ENCODE measurements at regions not wholly inside any gene's neighbourhood (a gene's known extent, or its start where the extent isn't known, plus 50 kb on each side); places are given as distances from the start of the nearest gene placed in this dataset.

DNA sequence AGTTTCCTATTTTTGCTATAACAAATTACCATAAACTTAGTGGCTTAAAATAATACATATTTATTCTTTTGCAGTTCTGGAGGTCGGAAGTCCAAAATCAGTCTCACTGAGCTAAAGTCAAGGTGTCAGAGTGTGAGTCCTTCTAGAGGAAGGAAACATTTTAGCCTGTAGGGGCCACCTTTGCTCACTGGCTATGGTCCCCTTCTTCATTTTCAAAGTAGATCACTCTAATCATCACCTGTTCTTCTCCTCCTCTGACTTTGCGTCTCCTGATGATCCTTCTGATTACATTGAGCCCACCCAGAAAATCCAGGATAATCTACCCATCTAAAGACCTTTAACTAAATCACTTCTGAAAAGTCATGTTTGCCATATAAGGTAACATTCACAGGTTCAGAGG is 534.4 kb upstream of the SALL1 start:
- no peak for DNase-seq (ENCODE audit: extremely low spot score)
- no peak for TF ChIP-seq POLR2A (IDR thresholded peaks at IDR 0.05; ENCODE audit: low read depth)
- TF ChIP-seq POLR2AphosphoS5 (IDR thresholded peaks at IDR 0.05), result no peak
- no peak for TF ChIP-seq EP300 (IDR thresholded peaks at IDR 0.05)
- TF ChIP-seq, protein P1, sequence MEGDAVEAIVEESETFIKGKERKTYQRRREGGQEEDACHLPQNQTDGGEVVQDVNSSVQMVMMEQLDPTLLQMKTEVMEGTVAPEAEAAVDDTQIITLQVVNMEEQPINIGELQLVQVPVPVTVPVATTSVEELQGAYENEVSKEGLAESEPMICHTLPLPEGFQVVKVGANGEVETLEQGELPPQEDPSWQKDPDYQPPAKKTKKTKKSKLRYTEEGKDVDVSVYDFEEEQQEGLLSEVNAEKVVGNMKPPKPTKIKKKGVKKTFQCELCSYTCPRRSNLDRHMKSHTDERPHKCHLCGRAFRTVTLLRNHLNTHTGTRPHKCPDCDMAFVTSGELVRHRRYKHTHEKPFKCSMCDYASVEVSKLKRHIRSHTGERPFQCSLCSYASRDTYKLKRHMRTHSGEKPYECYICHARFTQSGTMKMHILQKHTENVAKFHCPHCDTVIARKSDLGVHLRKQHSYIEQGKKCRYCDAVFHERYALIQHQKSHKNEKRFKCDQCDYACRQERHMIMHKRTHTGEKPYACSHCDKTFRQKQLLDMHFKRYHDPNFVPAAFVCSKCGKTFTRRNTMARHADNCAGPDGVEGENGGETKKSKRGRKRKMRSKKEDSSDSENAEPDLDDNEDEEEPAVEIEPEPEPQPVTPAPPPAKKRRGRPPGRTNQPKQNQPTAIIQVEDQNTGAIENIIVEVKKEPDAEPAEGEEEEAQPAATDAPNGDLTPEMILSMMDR (IDR thresholded peaks at IDR 0.05), result no peak
- 75% methylated on average over 2 of the region's 2 CpGs for WGBS
- no peaks in the 10 kb centered on the region for H3K4me1 ChIP-seq
- no peaks in the 10 kb centered on the region for H3K27me3 ChIP-seq
- no peaks in the 10 kb centered on the region for H3K36me3 ChIP-seq
- H3K27ac ChIP-seq (replicated peaks in 1 of 4), result no peak overlapping the region
- H3K4me3 ChIP-seq, result no peak overlapping the region
- intact Hi-C loops (cut with DNase I), result no loop called here
- no peaks in the 10 kb centered on the region for H3K9me3 ChIP-seq

DNA sequence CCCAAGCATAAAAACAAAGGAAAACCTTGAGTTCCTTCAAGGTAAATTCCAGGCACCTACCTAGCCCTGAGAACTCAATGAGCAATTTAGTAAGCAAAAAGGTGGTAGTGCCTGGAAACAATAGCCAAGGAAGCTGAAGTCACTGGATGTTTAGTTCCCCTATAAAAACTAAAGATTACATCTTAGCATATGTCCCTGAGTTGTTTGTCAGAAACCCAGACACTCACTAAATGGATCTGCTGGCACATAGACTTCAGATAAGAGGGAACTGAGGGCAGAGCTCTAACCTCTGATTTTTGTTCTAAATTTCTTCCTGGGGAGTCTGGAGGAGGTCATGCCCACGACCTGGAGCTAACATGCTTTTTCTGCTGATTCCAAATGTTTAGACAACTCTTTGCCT is 532.8 kb upstream of the SALL1 start:
- intact Hi-C loops (cut with DNase I), result no loop called here
- H3K27ac ChIP-seq (replicated peaks in 1 of 4), result no peak overlapping the region
- H3K4me1 ChIP-seq, result no peaks in the 10 kb centered on the region
- no peaks in the 10 kb centered on the region for H3K9me3 ChIP-seq
- H3K27me3 ChIP-seq, result no peaks in the 10 kb centered on the region
- no peak for DNase-seq (ENCODE audit: extremely low spot score)
- WGBS, result 18% methylated on average over 1 of the region's 1 CpG
- no peak overlapping the region for H3K4me3 ChIP-seq
- TF ChIP-seq POLR2AphosphoS5 (IDR thresholded peaks at IDR 0.05), result no peak
- TF ChIP-seq POLR2A (IDR thresholded peaks at IDR 0.05; ENCODE audit: low read depth), result no peak
- TF ChIP-seq, protein P1 (IDR thresholded peaks at IDR 0.05), result no peak
- no peak for TF ChIP-seq EP300 (IDR thresholded peaks at IDR 0.05)
- no peaks in the 10 kb centered on the region for H3K36me3 ChIP-seq

DNA sequence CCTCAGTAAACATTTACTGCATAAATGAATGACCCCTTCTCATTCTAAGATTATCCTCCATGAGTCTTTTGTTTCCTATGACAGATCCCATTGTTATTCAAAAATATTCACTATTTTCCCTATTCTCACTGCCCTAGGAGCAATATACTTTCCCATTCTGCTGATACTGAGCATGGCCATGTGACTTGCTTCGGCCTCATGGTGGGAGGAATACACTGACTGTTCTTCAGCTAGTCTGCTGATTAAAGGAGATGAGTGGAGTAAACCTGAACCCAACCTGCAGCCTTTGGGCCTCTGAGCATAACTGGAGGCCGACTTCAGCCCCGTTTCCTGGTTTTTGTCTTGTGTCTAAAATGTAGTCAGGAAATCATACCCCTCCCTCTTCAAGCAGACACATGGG is 531.8 kb upstream of the SALL1 start:
- WGBS, result 74% methylated on average over 3 of the region's 3 CpGs
- H3K9me3 ChIP-seq, result no peaks in the 10 kb centered on the region
- TF ChIP-seq EP300 (IDR thresholded peaks at IDR 0.05), result no peak
- DNase-seq (ENCODE audit: extremely low spot score), result no peak
- no peaks in the 10 kb centered on the region for H3K4me1 ChIP-seq
- H3K36me3 ChIP-seq, result no peaks in the 10 kb centered on the region
- intact Hi-C loops (cut with DNase I), result no loop called here
- no peak overlapping the region for H3K4me3 ChIP-seq
- H3K27ac ChIP-seq (replicated peaks in 1 of 4), result no peak overlapping the region
- no peaks in the 10 kb centered on the region for H3K27me3 ChIP-seq

DNA sequence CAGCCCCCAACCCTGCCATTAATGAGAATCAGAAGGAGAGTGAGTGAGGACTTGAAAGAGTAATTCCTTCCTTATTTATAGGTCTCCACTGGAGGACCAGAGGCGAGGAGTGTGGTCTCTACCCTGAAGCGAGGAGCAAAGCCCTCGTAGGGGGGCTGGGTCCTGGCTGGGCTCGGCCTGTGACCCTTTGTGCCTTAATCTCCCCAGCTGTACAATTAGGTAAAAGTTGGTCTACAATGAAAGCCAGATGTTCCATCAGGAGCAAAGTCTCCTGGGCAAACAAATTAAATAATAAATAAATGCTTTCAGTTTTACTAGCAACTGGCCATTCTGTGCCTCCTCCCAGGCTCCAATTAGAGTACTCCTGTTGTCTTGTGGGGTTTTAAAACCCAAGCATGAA is 523.5 kb upstream of the SALL1 start:
- Histone ChIP-seq H3K4me3 (no peak overlapping the region), H3K27me3 (no peaks in the 10 kb centered on the region), H3K27ac (replicated peaks in 1 of 4) (no peak overlapping the region), H3K4me1 (no peaks in the 10 kb centered on the region), H3K9me3 (no peaks in the 10 kb centered on the region), H3K36me3 (no peaks in the 10 kb centered on the region)
- TF ChIP-seq POLR2AphosphoS5 (IDR thresholded peaks at IDR 0.05), result no peak
- TF ChIP-seq POLR2A (IDR thresholded peaks at IDR 0.05; ENCODE audit: low read depth), result no peak
- TF ChIP-seq, protein P1 (IDR thresholded peaks at IDR 0.05), result no peak
- no peak for TF ChIP-seq EP300 (IDR thresholded peaks at IDR 0.05)
- no peak for DNase-seq (ENCODE audit: extremely low spot score)
- WGBS, result 93% methylated on average over 2 of the region's 4 CpGs
- intact Hi-C loops (cut with DNase I), result no loop called here

DNA sequence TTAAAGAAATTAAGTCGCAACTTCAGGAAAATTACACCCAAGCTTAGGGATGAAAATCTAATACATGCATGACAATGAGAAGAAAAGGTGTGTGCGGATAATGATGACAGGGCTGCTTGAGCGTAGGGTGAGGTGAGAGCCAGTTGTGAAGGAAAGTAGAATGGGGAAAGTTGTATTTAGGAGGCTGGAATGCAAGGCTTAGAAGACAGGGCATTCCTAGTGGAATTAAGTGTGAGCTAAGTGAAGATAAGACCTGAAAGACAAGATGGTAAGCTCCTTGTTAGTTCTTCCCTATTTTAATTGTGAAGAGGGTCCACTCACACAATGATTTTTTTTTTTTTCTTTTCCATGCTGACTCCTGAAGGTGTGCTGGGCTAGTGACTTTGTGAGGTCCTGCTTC is 519.5 kb upstream of the SALL1 start:
- intact Hi-C loops (cut with DNase I), result no loop called here
- H3K27me3 ChIP-seq, result peaks cover 0 to 7% (median 0%) of the 10 kb centered on the region in 4 donors
- H3K36me3 ChIP-seq, result no peaks in the 10 kb centered on the region
- H3K4me3 ChIP-seq, result no peak overlapping the region
- H3K9me3 ChIP-seq, result no peaks in the 10 kb centered on the region
- H3K27ac ChIP-seq (replicated peaks in 1 of 4), result no peak overlapping the region
- H3K4me1 ChIP-seq, result no peaks in the 10 kb centered on the region
- 84% methylated on average over 3 of the region's 3 CpGs for WGBS
- no peak for DNase-seq (ENCODE audit: extremely low spot score)
- no peak for TF ChIP-seq POLR2AphosphoS5 (IDR thresholded peaks at IDR 0.05)
- TF ChIP-seq POLR2A (IDR thresholded peaks at IDR 0.05; ENCODE audit: low read depth), result no peak
- no peak for TF ChIP-seq EP300 (IDR thresholded peaks at IDR 0.05)
- TF ChIP-seq, protein P1 (IDR thresholded peaks at IDR 0.05), result no peak
